Fibroblast of the conjunctiva (primary cell): ENCODE measurements at regions not wholly inside any gene's neighbourhood (a gene's known extent, or its start where the extent isn't known, plus 50 kb on each side); places are given as distances from the start of the nearest gene placed in this dataset.

Experiments
- DNase-seq: peaks from one replicate; pipeline ENCODE4 v3.0.0-alpha.2; 2010; ENCODE audit warnings: low read depth

- DNase-seq, result no peak
These were observed 70.2 kb upstream of the SLC4A11 start for GRCh38 chr20:3309226-3309625.

DNA sequence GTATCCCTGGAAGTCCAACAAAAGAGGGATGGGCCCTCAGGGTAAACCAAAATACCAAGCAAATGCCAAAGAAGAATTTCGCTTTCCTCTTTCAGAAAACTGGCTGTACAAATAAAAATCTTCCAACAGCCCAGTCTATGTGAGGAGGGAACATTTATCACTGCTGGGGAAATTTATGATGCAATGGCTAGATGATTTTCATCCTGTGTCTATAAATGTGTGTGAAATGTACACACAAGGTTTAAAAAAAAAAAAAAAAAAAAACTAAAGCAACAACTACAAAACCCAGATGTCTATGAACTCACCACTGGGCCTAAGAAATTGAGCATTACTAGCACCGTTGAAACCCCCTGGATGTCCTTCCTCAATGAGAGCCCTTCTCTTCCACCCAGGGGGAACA lies 68.7 kb upstream of the SLC4A11 start:
- no peak for DNase-seq

DNA sequence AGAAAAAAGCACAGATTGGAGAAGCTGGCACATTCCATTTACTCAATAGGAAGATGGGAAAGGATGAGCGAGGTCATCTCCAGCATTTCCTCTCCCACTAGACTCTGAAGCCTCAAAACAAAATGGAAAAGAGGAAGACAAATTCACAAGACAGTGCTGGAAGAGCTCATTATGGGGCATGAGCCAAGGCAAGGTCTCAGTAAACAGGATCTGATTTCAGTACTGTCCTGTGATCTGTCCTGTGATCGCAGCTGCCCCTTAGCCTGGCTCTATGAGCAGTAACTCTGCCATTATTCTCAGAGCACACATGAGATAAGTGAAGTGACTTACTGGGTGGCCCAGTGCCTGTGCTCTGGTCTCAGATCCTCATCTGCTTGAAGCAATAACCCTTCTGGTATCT lies 68.1 kb upstream of the SLC4A11 start:
- no peak for DNase-seq

DNA sequence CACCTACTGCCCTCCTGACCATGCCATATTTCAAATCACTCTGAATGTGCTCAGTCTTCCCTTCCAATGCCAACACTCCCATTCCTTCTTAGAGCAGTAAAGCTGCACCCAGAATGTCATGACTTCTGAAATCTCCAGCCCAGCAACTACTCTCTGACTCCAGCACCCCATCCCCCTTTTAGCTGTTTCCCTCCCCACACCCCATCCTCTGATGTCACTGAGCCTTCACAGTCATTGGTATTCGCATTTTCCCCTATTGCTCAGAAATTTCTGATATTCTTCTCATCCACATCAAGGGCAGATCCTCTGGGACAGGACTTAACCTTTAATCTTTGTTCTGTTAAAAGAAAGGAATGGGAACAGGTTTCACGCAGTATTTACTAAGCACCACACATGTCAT lies 67.1 kb upstream of the SLC4A11 start:
- DNase-seq, result no peak

GRCh38 chr20:3304456-3304855 lies 65.5 kb upstream of the SLC4A11 start:
- DNase-seq, result no peak

GRCh38 chr20:3297079-3297378 lies 58.0 kb upstream of the SLC4A11 start:
- DNase-seq, result no peak

GRCh38 chr20:3296261-3297078 lies 57.5 kb upstream of the SLC4A11 start:
- no peak for DNase-seq
